ENCODE measurements at regions not wholly inside any gene's neighbourhood (a gene's known extent, or its start where the extent isn't known, plus 50 kb on each side); places are given as distances from the start of the nearest gene placed in this dataset.
"Not testable (repeated sequence)": the region's sequence is repeated elsewhere in the genome, so short reads cannot be mapped to it uniquely, and the experiment has no call there.

- H3K36me3 Mint-ChIP-seq (ENCODE audit: insufficient read depth): no peaks in the 10 kb centered on the region
Measured at GRCh38 chr10:25102147-25102822, 72.5 kb upstream of the GPR158 start.

GRCh38 chr10:25103703-25104102 lies 71.1 kb upstream of the GPR158 start:
- Mint-ChIP-seq H3K4me1 (no peaks in the 10 kb centered on the region), H3K27ac (ENCODE audit: low read depth) (no peak overlapping the region), H3K36me3 (ENCODE audit: insufficient read depth) (no peaks in the 10 kb centered on the region), H3K4me3 (no peak overlapping the region), H3K27me3 (peaks cover 52% of the 10 kb centered on the region), H3K9me3 (no peaks in the 10 kb centered on the region)
- ATAC-seq (replicated peaks; ENCODE audit: extremely low read depth, poor library complexity, severe bottlenecking) (no peak), DNase-seq (ENCODE audit: low spot score in 2 of 2) (no peak)

More at GRCh38 chr10:25102147-25102822, 72.5 kb upstream of the GPR158 start:
- DNase-seq (ENCODE audit: low spot score in 2 of 2) (no peak), ATAC-seq (replicated peaks; ENCODE audit: extremely low read depth, poor library complexity, severe bottlenecking) (no peak)
- Mint-ChIP-seq H3K4me1 (no peaks in the 10 kb centered on the region), H3K4me3 (no peak overlapping the region), H3K27ac (ENCODE audit: low read depth) (no peak overlapping the region), H3K27me3 (peaks cover 51% of the 10 kb centered on the region), H3K9me3 (no peaks in the 10 kb centered on the region)

- Mint-ChIP-seq H3K27me3 (peaks cover 54% of the 10 kb centered on the region), H3K4me1 (no peaks in the 10 kb centered on the region), H3K36me3 (ENCODE audit: insufficient read depth) (no peaks in the 10 kb centered on the region), H3K27ac (ENCODE audit: low read depth) (no peak overlapping the region), H3K4me3 (no peak overlapping the region), H3K9me3 (no peaks in the 10 kb centered on the region)
- no peak for DNase-seq (ENCODE audit: low spot score in 2 of 2)
- ATAC-seq (replicated peaks; ENCODE audit: extremely low read depth, poor library complexity, severe bottlenecking): no peak
Measured at GRCh38 chr10:25104441-25104840, 70.4 kb upstream of the GPR158 start.

GRCh38 chr10:25105262-25105661 lies 69.5 kb upstream of the GPR158 start:
- no peak for ATAC-seq (replicated peaks; ENCODE audit: extremely low read depth, poor library complexity, severe bottlenecking)
- Mint-ChIP-seq H3K27me3 (peaks cover 54% of the 10 kb centered on the region), H3K4me3 (no peak overlapping the region)

GRCh38 chr10:25105743-25106260 lies 69.0 kb upstream of the GPR158 start:
- Mint-ChIP-seq H3K4me3 (no peak overlapping the region), H3K4me1 (no peaks in the 10 kb centered on the region), H3K27me3 (peaks cover 49% of the 10 kb centered on the region), H3K27ac (ENCODE audit: low read depth) (no peak overlapping the region), H3K9me3 (no peaks in the 10 kb centered on the region), H3K36me3 (ENCODE audit: insufficient read depth) (no peaks in the 10 kb centered on the region)
- ATAC-seq (replicated peaks; ENCODE audit: extremely low read depth, poor library complexity, severe bottlenecking) (no peak), DNase-seq (ENCODE audit: low spot score in 2 of 2) (no peak)

More at GRCh38 chr10:25105262-25105661, 69.5 kb upstream of the GPR158 start:
- H3K36me3 Mint-ChIP-seq (ENCODE audit: insufficient read depth): no peaks in the 10 kb centered on the region
- H3K9me3 Mint-ChIP-seq: no peaks in the 10 kb centered on the region
- DNase-seq (ENCODE audit: low spot score in 2 of 2): no peak
- no peak overlapping the region for H3K27ac Mint-ChIP-seq (ENCODE audit: low read depth)
- H3K4me1 Mint-ChIP-seq: no peaks in the 10 kb centered on the region

- Mint-ChIP-seq H3K27ac (ENCODE audit: low read depth) (no peak overlapping the region), H3K36me3 (ENCODE audit: insufficient read depth) (no peaks in the 10 kb centered on the region), H3K27me3 (peaks cover 44% of the 10 kb centered on the region), H3K9me3 (no peaks in the 10 kb centered on the region), H3K4me1 (no peaks in the 10 kb centered on the region), H3K4me3 (no peak overlapping the region)
- DNase-seq (ENCODE audit: low spot score in 2 of 2): no peak
- ATAC-seq (replicated peaks; ENCODE audit: extremely low read depth, poor library complexity, severe bottlenecking): no peak
Measured at GRCh38 chr10:25107756-25108155, 67.0 kb upstream of the GPR158 start.

GRCh38 chr10:25109896-25110295 lies 64.9 kb upstream of the GPR158 start:
- not testable (repeated sequence) for H3K4me3 Mint-ChIP-seq; ATAC-seq (replicated peaks; ENCODE audit: extremely low read depth, poor library complexity, severe bottlenecking); H3K4me1 Mint-ChIP-seq; H3K36me3 Mint-ChIP-seq (ENCODE audit: insufficient read depth); H3K9me3 Mint-ChIP-seq; H3K27ac Mint-ChIP-seq (ENCODE audit: low read depth); DNase-seq (ENCODE audit: low spot score in 2 of 2)
- H3K27me3 Mint-ChIP-seq: peaks cover 48% of the 10 kb centered on the region

GRCh38 chr10:25112016-25112415 lies 62.8 kb upstream of the GPR158 start:
- Mint-ChIP-seq H3K27ac (ENCODE audit: low read depth) (no peak overlapping the region), H3K4me3 (no peak overlapping the region), H3K36me3 (ENCODE audit: insufficient read depth) (no peaks in the 10 kb centered on the region), H3K27me3 (peaks cover 64% of the 10 kb centered on the region), H3K4me1 (no peaks in the 10 kb centered on the region), H3K9me3 (no peaks in the 10 kb centered on the region)
- ATAC-seq (replicated peaks; ENCODE audit: extremely low read depth, poor library complexity, severe bottlenecking) (no peak), DNase-seq (ENCODE audit: low spot score in 2 of 2) (no peak)

- H3K4me1 Mint-ChIP-seq: no peaks in the 10 kb centered on the region
- no peak overlapping the region for H3K4me3 Mint-ChIP-seq
- H3K27me3 Mint-ChIP-seq: peaks cover 58% of the 10 kb centered on the region
- H3K36me3 Mint-ChIP-seq (ENCODE audit: insufficient read depth): no peaks in the 10 kb centered on the region
- H3K27ac Mint-ChIP-seq (ENCODE audit: low read depth): no peak overlapping the region
- DNase-seq (ENCODE audit: low spot score in 2 of 2): no peak
- ATAC-seq (replicated peaks; ENCODE audit: extremely low read depth, poor library complexity, severe bottlenecking): no peak
- no peaks in the 10 kb centered on the region for H3K9me3 Mint-ChIP-seq
Measured at GRCh38 chr10:25113191-25114035, 61.4 kb upstream of the GPR158 start.

- DNase-seq (ENCODE audit: low spot score in 2 of 2): no peak
- no peaks in the 10 kb centered on the region for H3K36me3 Mint-ChIP-seq (ENCODE audit: insufficient read depth)
- no peak overlapping the region for H3K4me3 Mint-ChIP-seq
- no peak overlapping the region for H3K27ac Mint-ChIP-seq (ENCODE audit: low read depth)
- H3K27me3 Mint-ChIP-seq: peaks cover 52% of the 10 kb centered on the region
- H3K9me3 Mint-ChIP-seq: no peaks in the 10 kb centered on the region
- no peaks in the 10 kb centered on the region for H3K4me1 Mint-ChIP-seq
- ATAC-seq (replicated peaks; ENCODE audit: extremely low read depth, poor library complexity, severe bottlenecking): no peak
Measured at GRCh38 chr10:25114036-25114411, 60.8 kb upstream of the GPR158 start.

- H3K9me3 Mint-ChIP-seq: no peaks in the 10 kb centered on the region
- no peak overlapping the region for H3K4me3 Mint-ChIP-seq
- H3K27ac Mint-ChIP-seq (ENCODE audit: low read depth): no peak overlapping the region
- H3K36me3 Mint-ChIP-seq (ENCODE audit: insufficient read depth): no peaks in the 10 kb centered on the region
- H3K4me1 Mint-ChIP-seq: no peaks in the 10 kb centered on the region
- ATAC-seq (replicated peaks; ENCODE audit: extremely low read depth, poor library complexity, severe bottlenecking) (no peak), DNase-seq (ENCODE audit: low spot score in 2 of 2) (no peak)
- H3K27me3 Mint-ChIP-seq: peaks cover 38% of the 10 kb centered on the region
Measured at GRCh38 chr10:25117757-25118156, 57.0 kb upstream of the GPR158 start.

- Mint-ChIP-seq H3K9me3 (no peaks in the 10 kb centered on the region), H3K27ac (ENCODE audit: low read depth) (no peak overlapping the region), H3K4me3 (no peak overlapping the region), H3K27me3 (peaks cover 26% of the 10 kb centered on the region), H3K36me3 (ENCODE audit: insufficient read depth) (no peaks in the 10 kb centered on the region), H3K4me1 (no peaks in the 10 kb centered on the region)
- DNase-seq (ENCODE audit: low spot score in 2 of 2) (no peak), ATAC-seq (replicated peaks; ENCODE audit: extremely low read depth, poor library complexity, severe bottlenecking) (no peak)
Measured at GRCh38 chr10:25120188-25120587, 54.6 kb upstream of the GPR158 start.

All from central memory CD8-positive, alpha-beta T cell (primary cell).